ENCODE measurements at regions not wholly inside any gene's neighbourhood (a gene's known extent, or its start where the extent isn't known, plus 50 kb on each side); places are given as distances from the start of the nearest gene placed in this dataset.

DNA sequence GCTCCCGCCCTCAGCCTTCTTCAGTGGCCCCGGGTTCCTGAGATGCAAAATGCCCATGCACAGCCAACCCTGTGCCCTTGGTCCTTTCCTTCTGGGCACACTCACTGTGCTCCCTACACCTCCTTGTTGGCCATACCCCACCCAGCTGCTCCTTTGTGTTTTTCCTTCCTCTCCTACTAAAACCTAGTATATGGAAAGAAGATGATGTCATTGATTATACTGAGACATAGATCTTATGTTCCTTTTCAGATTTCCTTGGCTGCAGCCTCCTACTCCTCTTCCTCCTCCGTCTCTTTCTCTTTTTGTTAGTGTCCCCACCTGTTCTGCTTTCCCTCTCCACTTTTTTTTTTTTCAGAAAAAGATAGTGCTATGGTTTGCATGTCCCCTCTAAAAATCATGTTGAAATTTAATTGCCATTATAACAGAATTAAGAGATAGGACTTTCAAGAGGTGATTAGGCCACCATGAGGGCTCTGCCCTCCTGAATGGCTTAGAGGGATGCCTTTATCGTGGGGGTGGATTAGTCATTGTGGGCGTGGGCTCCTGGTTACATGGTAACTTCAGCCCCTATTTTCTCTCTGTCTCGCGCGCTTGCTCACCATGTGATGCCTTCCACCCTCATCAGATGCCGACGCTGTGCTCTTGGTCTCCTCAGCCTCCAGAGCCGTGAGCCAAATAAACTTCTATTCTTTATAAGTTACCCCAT lies 254.9 kb upstream of the GATB start:
- no peak overlapping the region for H3K4me3 Mint-ChIP-seq
- ATAC-seq (replicated peaks) (no peak), DNase-seq (no peak)
- no peak overlapping the region for H3K27ac Mint-ChIP-seq
- peaks cover 14 to 23% of the 10 kb centered on the region in 2 donors for H3K4me1 Mint-ChIP-seq
- H3K27me3 Mint-ChIP-seq, result peaks cover 0 to 6% of the 10 kb centered on the region in 2 donors
- no peaks in the 10 kb centered on the region for H3K36me3 Mint-ChIP-seq
- peaks cover 0 to 4% of the 10 kb centered on the region in 2 donors for H3K9me3 Mint-ChIP-seq

DNA sequence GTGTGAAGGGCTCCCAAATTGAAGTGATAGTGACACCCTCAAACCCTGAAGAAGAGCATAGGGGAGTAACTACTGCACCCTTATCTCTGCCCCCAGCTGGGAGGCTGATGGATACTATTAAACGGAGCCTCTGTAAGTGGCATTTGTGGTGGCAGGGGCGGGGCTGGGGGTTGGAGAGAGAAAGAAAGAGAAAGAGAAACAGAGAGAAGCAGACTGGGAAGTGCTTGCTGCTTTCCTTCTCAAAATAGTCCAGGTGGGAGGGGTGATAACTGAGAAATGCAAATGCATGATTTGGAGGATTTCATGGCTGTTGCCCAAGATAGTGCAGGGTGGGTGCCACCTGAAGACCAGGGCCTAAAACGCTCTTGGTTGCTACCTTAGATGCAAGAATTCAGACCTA lies 253.5 kb upstream of the GATB start:
- peak overlapping the region; percentile 17 to 47 for H3K4me3 Mint-ChIP-seq
- peaks cover 0 to 4% of the 10 kb centered on the region in 2 donors for H3K9me3 Mint-ChIP-seq
- H3K36me3 Mint-ChIP-seq, result no peaks in the 10 kb centered on the region
- DNase-seq (peak; percentile 13), ATAC-seq (replicated peaks) (peak; percentile 87)
- peaks cover 14 to 23% of the 10 kb centered on the region in 2 donors for H3K4me1 Mint-ChIP-seq
- peak overlapping the region; percentile 73 for H3K27ac Mint-ChIP-seq
- no peaks in the 10 kb centered on the region for H3K27me3 Mint-ChIP-seq

GRCh38 chr4:152011469-152011868 lies 250.7 kb upstream of the GATB start:
- H3K27me3 Mint-ChIP-seq, result no peaks in the 10 kb centered on the region
- DNase-seq, result no peak
- ATAC-seq (replicated peaks), result no peak
- H3K9me3 Mint-ChIP-seq, result peaks cover 0 to 4% of the 10 kb centered on the region in 2 donors
- peaks cover 16 to 23% of the 10 kb centered on the region in 2 donors for H3K4me1 Mint-ChIP-seq
- no peak overlapping the region for H3K27ac Mint-ChIP-seq
- H3K36me3 Mint-ChIP-seq, result no peaks in the 10 kb centered on the region
- H3K4me3 Mint-ChIP-seq, result no peak overlapping the region

DNA sequence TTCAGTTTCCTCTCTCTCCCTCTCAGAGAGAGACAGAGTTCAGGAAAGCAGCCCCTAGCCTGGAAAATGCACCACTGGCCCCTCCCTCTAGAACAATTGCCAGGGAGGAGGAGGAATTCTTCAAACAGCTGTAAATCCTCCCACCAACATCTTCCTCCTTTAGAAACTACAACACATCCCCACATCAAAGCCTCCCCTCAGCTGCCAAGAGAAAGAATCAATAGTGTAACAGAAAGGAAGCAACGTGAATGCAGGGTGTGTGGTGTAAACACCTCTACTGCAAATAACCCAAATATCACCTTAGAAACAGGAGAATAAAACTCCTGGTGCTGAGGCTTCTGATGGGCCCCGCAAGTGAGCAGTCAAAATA lies 249.9 kb upstream of the GATB start:
- Mint-ChIP-seq H3K27ac (no peak overlapping the region), H3K27me3 (no peaks in the 10 kb centered on the region), H3K4me3 (no peak overlapping the region), H3K4me1 (peaks cover 16 to 23% of the 10 kb centered on the region in 2 donors), H3K36me3 (no peaks in the 10 kb centered on the region), H3K9me3 (peaks cover 0 to 4% of the 10 kb centered on the region in 2 donors)
- DNase-seq (no peak), ATAC-seq (replicated peaks) (no peak)

DNA sequence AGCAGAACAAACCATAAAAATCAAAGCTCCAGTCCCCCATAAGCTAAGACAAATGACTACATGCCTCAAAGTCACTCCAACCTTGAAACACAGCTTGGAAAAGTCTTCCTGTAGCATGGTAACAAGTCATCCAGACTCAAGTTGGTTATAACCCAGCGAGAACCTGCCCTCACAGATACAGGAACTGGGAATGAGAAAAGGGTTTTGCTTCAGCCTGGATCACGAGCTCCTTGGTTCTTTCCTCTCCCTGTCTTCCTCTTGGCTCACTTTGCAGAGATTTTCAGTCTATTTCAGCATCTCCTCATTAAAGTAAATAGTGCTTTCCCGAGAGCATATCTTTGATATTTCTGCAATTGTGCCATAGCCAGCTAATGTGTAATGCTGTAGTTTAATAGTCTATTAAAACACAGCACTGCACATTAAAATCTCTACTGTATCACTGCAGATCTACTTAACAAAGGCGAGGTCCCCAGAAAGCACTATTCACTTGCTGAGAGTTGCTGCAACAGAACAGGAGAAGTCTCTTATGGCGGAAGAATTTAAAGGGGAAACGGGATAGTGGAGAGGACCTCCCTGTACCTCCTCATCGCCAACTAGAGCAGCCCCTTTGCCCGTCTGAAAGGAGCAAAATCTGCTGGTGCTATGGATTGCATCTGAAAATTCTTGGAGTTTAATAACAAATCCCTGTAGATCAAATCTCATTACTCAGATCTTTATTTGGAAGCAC lies 249.3 kb upstream of the GATB start:
- ATAC-seq (replicated peaks) (no peak), DNase-seq (no peak)
- H3K9me3 Mint-ChIP-seq, result peaks cover 0 to 4% of the 10 kb centered on the region in 2 donors
- H3K36me3 Mint-ChIP-seq, result no peaks in the 10 kb centered on the region
- H3K4me1 Mint-ChIP-seq, result peaks cover 16 to 23% of the 10 kb centered on the region in 2 donors
- no peak overlapping the region for H3K27ac Mint-ChIP-seq
- no peaks in the 10 kb centered on the region for H3K27me3 Mint-ChIP-seq
- H3K4me3 Mint-ChIP-seq, result no peak overlapping the region

DNA sequence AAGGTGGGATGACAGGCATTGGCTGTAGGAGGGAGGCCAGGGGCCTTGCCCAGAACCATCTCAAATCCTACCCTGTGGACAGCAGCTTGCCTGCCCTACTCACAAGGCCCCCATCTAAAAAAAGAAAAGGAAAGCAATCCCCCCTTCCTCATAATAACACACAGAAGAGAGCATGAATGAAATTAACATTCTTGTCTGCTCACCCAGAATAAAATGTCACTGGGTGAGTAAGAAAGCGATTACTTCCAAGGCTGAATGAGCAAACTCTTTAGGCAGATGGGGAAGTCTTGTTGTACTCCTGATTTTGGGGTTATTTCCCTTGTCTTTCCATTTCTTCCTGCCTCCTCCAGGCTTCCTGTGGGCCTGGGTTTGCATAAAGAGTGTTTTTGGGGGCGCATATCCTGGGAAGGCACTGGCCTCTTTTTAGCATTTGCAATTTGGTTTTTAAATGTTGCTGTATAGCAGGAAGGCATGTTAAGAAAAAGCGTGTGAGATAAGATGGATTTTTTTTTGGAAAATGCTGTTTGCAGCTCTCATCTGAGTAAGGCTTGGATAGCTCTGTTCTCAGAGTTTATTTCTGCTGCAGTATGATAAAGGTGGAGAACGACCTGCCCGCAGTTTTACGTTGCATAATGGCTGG lies 248.3 kb upstream of the GATB start:
- no peak for ATAC-seq (replicated peaks)

GRCh38 chr4:152007111-152007510 lies 246.3 kb upstream of the GATB start:
- no peak overlapping the region for H3K27ac Mint-ChIP-seq
- no peak overlapping the region for H3K4me3 Mint-ChIP-seq
- H3K9me3 Mint-ChIP-seq, result no peaks in the 10 kb centered on the region
- H3K4me1 Mint-ChIP-seq, result peaks cover 2 to 4% of the 10 kb centered on the region in 2 donors
- H3K36me3 Mint-ChIP-seq, result no peaks in the 10 kb centered on the region
- no peak for DNase-seq
- H3K27me3 Mint-ChIP-seq, result no peaks in the 10 kb centered on the region
- no peak for ATAC-seq (replicated peaks)

More for the DNA sequence above, 248.3 kb upstream of the GATB start:
- Mint-ChIP-seq H3K4me3 (no peak overlapping the region), H3K27me3 (no peaks in the 10 kb centered on the region), H3K27ac (no peak overlapping the region), H3K4me1 (peaks cover 10 to 14% of the 10 kb centered on the region in 2 donors), H3K9me3 (peaks cover 0 to 4% of the 10 kb centered on the region in 2 donors), H3K36me3 (no peaks in the 10 kb centered on the region)
- DNase-seq, result no peak

DNA sequence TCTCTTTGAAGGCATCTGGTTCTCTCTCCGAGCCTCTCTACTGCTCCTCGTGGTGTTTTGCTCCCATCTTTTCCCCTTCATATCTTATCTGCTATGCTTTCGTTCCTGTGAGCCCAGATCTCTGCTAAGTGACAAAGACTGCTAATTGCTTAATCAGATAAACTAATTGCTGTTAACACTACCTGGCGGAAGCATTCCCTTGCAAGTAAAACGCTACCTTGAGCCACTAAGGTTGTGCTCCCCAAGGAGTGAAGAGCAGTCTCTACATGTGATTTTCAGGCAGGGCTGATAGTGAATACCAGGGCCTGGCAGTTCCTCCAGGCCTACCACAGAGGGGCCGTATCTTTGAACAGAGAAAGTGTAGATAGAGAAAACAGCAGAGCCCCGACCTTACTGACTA lies 244.0 kb upstream of the GATB start:
- Mint-ChIP-seq H3K27ac (no peak overlapping the region), H3K9me3 (no peaks in the 10 kb centered on the region)

GRCh38 chr4:152000518-152000917 lies 239.7 kb upstream of the GATB start:
- no peaks in the 10 kb centered on the region for H3K27me3 Mint-ChIP-seq
- no peaks in the 10 kb centered on the region for H3K9me3 Mint-ChIP-seq
- H3K4me1 Mint-ChIP-seq, result no peaks in the 10 kb centered on the region
- ATAC-seq (replicated peaks) (no peak), DNase-seq (no peak)
- no peak overlapping the region for H3K4me3 Mint-ChIP-seq
- no peaks in the 10 kb centered on the region for H3K36me3 Mint-ChIP-seq
- H3K27ac Mint-ChIP-seq, result no peak overlapping the region

More for the DNA sequence above, 244.0 kb upstream of the GATB start:
- Mint-ChIP-seq H3K27me3 (no peaks in the 10 kb centered on the region), H3K4me3 (no peak overlapping the region), H3K36me3 (no peaks in the 10 kb centered on the region), H3K4me1 (peaks cover 0 to 2% of the 10 kb centered on the region in 2 donors)
- DNase-seq (no peak), ATAC-seq (replicated peaks) (no peak)

- Mint-ChIP-seq H3K4me3 (no peak overlapping the region), H3K36me3 (no peaks in the 10 kb centered on the region), H3K27me3 (no peaks in the 10 kb centered on the region), H3K9me3 (no peaks in the 10 kb centered on the region), H3K4me1 (no peaks in the 10 kb centered on the region), H3K27ac (no peak overlapping the region)
- ATAC-seq (replicated peaks), result no peak
- DNase-seq, result no peak
Observed at GRCh38 chr4:151998723-151999122, 237.9 kb upstream of the GATB start.

GRCh38 chr4:151997461-151997860 lies 236.7 kb upstream of the GATB start:
- no peaks in the 10 kb centered on the region for H3K4me1 Mint-ChIP-seq
- ATAC-seq (replicated peaks), result no peak

GRCh38 chr4:151994429-151994828 lies 233.6 kb upstream of the GATB start:
- DNase-seq, result no peak
- H3K27ac Mint-ChIP-seq, result no peak overlapping the region
- no peaks in the 10 kb centered on the region for H3K36me3 Mint-ChIP-seq
- H3K4me1 Mint-ChIP-seq, result no peaks in the 10 kb centered on the region
- no peaks in the 10 kb centered on the region for H3K27me3 Mint-ChIP-seq
- no peaks in the 10 kb centered on the region for H3K9me3 Mint-ChIP-seq
- ATAC-seq (replicated peaks), result no peak
- H3K4me3 Mint-ChIP-seq, result no peak overlapping the region

More at GRCh38 chr4:151997461-151997860, 236.7 kb upstream of the GATB start:
- Mint-ChIP-seq H3K36me3 (no peaks in the 10 kb centered on the region), H3K27me3 (no peaks in the 10 kb centered on the region), H3K4me3 (no peak overlapping the region), H3K9me3 (no peaks in the 10 kb centered on the region), H3K27ac (no peak overlapping the region)
- DNase-seq, result no peak

GRCh38 chr4:151993521-151993920 lies 232.7 kb upstream of the GATB start:
- Mint-ChIP-seq H3K4me3 (no peak overlapping the region), H3K27me3 (no peaks in the 10 kb centered on the region), H3K27ac (no peak overlapping the region), H3K9me3 (no peaks in the 10 kb centered on the region), H3K4me1 (no peaks in the 10 kb centered on the region), H3K36me3 (no peaks in the 10 kb centered on the region)
- no peak for DNase-seq
- ATAC-seq (replicated peaks), result no peak

GRCh38 chr4:151992332-151993154 lies 231.7 kb upstream of the GATB start:
- no peak overlapping the region for H3K27ac Mint-ChIP-seq

More at GRCh38 chr4:151992332-151993154, 231.7 kb upstream of the GATB start:
- ATAC-seq (replicated peaks) (no peak), DNase-seq (no peak)
- no peaks in the 10 kb centered on the region for H3K4me1 Mint-ChIP-seq
- no peaks in the 10 kb centered on the region for H3K36me3 Mint-ChIP-seq
- H3K9me3 Mint-ChIP-seq, result no peaks in the 10 kb centered on the region
- no peak overlapping the region for H3K4me3 Mint-ChIP-seq
- H3K27me3 Mint-ChIP-seq, result no peaks in the 10 kb centered on the region

Data from stimulated activated naive B cell treated with anti-CD40 and anti-IgM and Interleukin-4, amounts not matched to agents 10 μg/mL and 1 μg/mL and 100 μg/mL, for 72 hours (primary cell).